M059J (cell line): ENCODE measurements at regions not wholly inside any gene's neighbourhood (a gene's known extent, or its start where the extent isn't known, plus 50 kb on each side); places are given as distances from the start of the nearest gene placed in this dataset.

ENCODE experiments used
- DNase-seq: peaks from one replicate; pipeline ENCODE4 v3.0.0-alpha.2; 2012; ENCODE audit warnings: low read depth

DNA sequence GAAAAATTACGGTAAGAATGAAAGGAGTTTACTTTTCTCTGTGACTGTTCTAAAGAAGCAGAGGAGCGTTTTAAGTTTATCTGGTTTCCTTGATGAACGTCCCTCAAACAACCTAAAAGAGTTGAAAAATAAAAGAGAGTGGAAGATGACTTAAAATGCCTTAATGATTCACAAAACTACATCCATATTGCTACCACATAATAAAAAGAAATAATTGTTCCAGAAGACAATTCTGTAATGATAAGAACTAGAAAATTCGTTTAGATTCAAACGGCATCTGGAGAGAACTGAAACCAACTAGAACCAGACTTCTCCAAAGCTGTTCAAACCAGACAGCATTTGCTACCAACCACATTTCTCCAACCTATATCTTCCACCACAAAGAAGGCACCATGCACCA lies 68.1 kb downstream of the TEKT4 start:
- no peak for DNase-seq

DNA sequence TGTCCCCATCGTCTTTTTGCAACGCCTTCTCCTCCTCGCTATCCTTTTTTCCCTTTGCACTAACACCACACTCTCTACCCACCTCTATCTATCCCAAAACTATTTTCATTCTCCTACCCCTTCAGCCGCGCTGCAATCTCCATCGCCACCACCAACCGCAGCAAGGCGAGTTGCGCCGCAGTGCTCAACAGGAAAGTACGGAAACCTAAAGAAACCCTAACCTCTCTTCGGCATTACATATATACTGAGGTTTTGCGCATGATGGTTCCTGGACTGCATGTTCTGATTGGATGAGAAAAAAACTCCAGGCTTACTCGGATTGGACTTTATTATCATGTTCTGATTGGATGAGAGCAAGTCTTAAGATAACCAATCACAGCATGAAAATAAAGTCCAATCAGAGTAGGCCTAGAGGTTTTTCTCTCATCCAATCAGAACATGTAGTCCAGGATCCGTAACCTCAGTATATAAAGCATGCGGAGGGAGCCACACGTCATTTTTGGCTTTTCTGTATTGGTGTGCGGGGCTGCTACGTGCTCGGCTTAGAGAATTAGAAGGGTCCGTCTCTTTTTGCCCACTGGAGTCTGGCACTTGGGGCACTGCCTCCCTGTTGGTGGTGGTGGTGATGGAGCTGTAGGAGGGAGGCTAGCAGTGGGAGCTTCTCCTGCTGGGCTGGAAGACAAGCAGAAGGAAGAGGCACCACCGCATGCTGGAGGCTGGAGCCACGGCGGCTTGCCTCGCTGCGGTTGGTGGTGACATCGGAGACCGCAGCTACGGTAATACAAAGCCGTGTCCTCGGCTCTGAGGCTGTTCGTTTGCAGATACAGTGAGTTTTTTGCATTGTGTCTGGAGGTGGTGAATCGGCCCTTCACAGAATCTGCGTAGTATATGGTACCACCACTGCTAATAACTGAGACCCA lies 76.1 kb downstream of the TEKT4 start:
- DNase-seq: no peak

DNA sequence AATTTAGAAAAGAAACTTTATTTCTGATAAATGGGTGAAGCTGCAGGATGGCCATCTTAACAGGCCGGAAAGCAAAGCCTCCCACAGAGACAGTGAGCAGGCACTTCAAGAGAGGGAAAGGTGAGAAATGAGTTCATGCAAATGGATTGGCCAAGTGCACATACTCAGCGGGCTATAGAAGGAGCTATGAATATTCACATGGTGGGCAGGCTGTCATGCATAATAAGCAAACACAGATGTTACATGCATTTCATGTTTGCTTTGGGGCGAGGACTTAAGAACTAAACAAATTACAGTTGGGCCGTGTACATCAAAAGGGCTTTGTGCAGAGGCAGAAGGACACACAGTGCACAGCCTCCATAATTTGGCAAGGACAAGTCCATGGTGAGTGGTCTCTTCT lies 69.8 kb upstream of the MAL start:
- no peak for DNase-seq

DNA sequence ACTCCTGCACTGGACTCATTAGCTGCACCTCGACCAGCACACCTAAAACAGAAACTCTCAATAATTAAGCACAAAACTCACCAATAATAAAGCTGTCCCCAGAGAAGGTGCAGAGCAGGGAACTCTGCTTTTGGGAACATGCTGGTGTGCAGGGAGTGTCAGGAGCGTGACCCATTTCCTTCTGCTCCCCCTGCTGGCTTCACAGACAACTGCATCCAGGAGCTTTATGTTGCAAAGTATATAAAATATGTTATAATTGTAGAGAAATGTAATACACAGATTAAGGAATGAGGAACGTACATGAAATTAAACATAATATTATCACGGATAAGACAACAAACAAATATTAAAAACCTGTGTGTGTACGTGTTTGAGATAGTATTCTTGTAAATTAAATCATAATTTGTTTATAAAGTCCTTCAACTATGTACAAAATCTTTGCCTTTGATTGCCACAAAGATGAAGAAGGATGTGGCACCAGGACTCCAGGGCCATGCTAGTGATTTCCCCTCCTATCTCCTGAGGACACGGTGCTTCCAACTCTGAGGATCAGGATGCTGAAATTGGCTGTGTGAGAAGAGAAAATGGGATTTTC lies 68.6 kb upstream of the MAL start:
- DNase-seq: peak; percentile 31

DNA sequence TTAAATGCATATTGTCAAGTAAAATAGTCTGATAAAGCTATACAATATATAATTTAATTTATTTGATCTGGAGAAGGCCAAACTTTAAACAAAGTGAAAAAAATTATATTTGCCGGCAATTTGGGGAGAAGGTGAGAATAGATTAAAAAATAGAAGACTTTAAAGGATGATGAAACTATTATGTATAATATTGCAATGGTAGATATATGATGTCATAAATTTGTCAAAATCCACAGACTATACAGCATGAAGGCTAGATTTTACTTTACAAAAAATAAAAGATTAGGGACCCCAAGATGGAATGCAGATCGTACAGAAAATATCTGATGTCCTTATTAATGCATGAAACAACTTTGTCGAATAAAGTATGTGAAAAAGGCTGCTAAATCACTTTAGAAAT lies 67.3 kb upstream of the MAL start:
- no peak for DNase-seq

DNA sequence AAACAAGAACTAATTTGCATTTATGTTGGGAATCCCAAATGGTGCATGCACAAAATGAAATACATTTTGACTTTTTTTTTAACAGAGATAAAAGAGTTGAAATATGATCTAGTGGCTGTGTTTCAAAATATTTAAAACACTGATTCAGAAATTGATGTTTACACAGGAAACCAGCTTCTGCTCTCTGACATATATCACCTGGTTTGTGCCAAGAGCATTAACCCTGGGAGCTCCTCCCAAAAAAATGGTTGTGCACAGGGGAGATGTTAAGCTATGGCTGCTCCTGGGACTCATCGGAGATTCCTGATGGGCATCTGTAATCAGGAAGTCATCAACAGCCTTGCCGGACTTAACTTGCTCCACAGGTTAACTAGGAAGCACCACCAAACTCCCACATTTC lies 65.2 kb upstream of the MAL start:
- no peak for DNase-seq

DNA sequence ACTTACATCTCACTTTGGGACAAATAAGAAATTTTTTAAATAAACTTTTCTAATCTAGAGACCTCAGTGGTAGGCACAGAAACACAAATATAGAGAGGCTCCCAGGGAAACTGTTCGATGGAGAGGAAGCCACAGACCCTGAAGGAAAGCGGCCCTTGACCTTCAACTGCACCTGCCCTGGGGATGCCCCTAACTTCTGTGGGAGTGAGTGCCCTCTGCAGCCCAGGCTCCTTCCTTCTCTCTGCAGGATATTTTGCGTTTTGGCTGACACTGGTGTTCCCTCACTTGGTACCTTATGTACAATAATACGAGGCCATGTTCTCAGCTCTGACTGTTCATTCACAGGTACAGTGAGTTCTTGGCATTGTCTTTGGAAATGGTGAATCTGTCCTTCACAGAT lies 64.8 kb upstream of the MAL start:
- DNase-seq: no peak

DNA sequence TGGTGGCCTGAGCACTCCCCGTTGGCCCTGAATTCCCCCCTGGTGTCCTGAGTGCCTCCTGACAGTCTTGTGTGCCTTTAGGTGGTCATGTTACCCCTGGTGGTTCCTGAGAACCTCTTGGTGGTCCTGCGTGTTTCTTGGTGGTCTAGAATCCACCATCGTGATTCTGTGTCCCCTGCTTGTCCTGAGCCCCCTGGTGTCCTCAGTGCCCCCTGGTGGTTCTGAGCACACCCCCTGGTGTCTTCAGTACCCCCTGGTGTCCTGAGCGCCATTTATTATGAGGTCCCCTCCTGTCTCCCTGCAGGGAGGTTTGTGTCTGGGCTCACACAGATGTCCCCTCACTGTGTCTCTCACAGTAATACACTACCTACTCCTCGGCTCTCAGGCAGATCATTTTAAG lies 61.3 kb upstream of the MAL start:
- no peak for DNase-seq

DNA sequence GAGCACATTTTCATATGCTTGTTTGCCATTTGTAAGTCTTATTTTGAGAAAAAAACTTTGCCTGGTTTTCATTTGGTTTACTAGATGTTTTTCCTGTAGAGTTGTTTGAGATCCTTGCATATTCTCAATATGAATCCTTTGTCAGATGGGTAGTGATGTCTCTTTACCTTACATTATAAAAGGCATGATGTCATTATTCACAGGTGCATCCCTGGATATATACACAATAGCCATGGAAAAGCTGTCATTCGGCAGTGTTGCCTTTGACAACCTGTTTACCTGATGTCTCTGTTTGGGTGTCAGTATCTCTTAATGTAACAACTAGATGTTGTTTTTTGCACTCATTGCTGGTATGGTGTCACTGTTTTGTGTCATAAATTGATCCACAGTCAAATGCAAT lies 58.8 kb upstream of the MAL start:
- DNase-seq: no peak

DNA sequence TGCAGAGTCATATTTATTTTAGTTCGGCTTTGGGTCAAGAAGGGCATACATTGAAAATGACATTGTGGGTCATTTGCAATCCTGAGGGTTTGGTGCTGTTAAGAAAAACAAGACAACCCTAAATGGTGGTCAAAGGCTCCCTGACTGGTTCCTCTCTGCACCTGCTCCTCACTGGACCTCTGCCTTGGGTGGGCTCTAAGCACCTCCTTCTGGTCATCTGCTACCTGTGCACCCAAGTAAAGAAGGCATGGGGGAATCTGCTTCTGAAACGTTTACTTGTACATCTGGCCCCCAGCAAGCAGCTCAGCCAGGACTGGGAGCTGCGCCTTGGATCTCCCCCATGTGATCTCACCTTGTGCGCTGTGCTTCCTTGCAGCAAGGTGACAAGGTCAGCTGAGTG lies 55.2 kb upstream of the MAL start:
- DNase-seq: no peak
